ENCODE measurements at regions not wholly inside any gene's neighbourhood (a gene's known extent, or its start where the extent isn't known, plus 50 kb on each side); places are given as distances from the start of the nearest gene placed in this dataset.

- TF ChIP-seq ZNF384 (IDR thresholded peaks at IDR 0.05) = no peak
- TF ChIP-seq HDGF (IDR thresholded peaks at IDR 0.05; ENCODE audit: borderline replicate concordance) = no peak
- no peak for TF ChIP-seq L3MBTL2 (conservative IDR thresholded peaks at IDR 0.05)
- no peak for TF ChIP-seq CTBP1 (IDR thresholded peaks at IDR 0.05; ENCODE audit: borderline replicate concordance)
- no peak for TF ChIP-seq ELF4 (IDR thresholded peaks at IDR 0.05)
- ChIA-PET CTCF (interaction anchor here (1.3 kb wide), 1 partner anchor 159 kb away, joined by 3 read pairs; no protein-coding TSS in a partner anchor), POLR2A (no interaction called here)
- DNase-seq (ENCODE audit: extremely low spot score) = no peak
Measured at GRCh38 chr11:62057069-62057468, 66.7 kb upstream of the INCENP start.

- no peak for DNase-seq (ENCODE audit: extremely low spot score)
- CTCF ChIA-PET = no interaction called here
- TF ChIP-seq LEF1 (IDR thresholded peaks at IDR 0.05; ENCODE audit: borderline replicate concordance) = no peak
- TF ChIP-seq TARDBP (IDR thresholded peaks at IDR 0.05) = no peak
- TF ChIP-seq HDGF (IDR thresholded peaks at IDR 0.05; ENCODE audit: borderline replicate concordance) = no peak
- TF ChIP-seq NFRKB (IDR thresholded peaks at IDR 0.05) = no peak
- no peak for TF ChIP-seq BHLHE40 (IDR thresholded peaks at IDR 0.05; ENCODE audit: borderline replicate concordance)
- POLR2A ChIA-PET = interaction anchor here (1.0 kb wide), 1 partner anchor 175 kb away, joined by 3 read pairs; no protein-coding TSS in a partner anchor
Measured at GRCh38 chr11:62055970-62056369, 67.8 kb upstream of the INCENP start.

- ChIA-PET POLR2A (interaction anchor here (1.0 to 1.6 kb wide), 3 partner anchors 29 to 173 kb away, joined by 3 read pairs; no protein-coding TSS in a partner anchor), CTCF (interaction anchor here (2.2 to 2.4 kb wide), 2 partner anchors 107 to 156 kb away, joined by 7 to 11 read pairs; no protein-coding TSS in a partner anchor)
- no peak for TF ChIP-seq ARNT (IDR thresholded peaks at IDR 0.05)
- TF ChIP-seq FOXK2 (IDR thresholded peaks at IDR 0.05) = no peak
- no peak for TF ChIP-seq NFRKB (IDR thresholded peaks at IDR 0.05)
- TF ChIP-seq CTBP1 (IDR thresholded peaks at IDR 0.05; ENCODE audit: borderline replicate concordance) = no peak
- DNase-seq (ENCODE audit: extremely low spot score) = peak; percentile 17
Measured at GRCh38 chr11:62054484-62055121, 69.2 kb upstream of the INCENP start.

- DNase-seq (ENCODE audit: extremely low spot score) = no peak
- TF ChIP-seq ARNT (IDR thresholded peaks at IDR 0.05) = no peak
- no peak for TF ChIP-seq SP1 (IDR thresholded peaks at IDR 0.05)
- TF ChIP-seq BHLHE40 (IDR thresholded peaks at IDR 0.05; ENCODE audit: borderline replicate concordance) = no peak
- TF ChIP-seq PKNOX1 (IDR thresholded peaks at IDR 0.05) = no peak
- TF ChIP-seq CTBP1 (IDR thresholded peaks at IDR 0.05; ENCODE audit: borderline replicate concordance) = no peak
- TF ChIP-seq NFRKB (IDR thresholded peaks at IDR 0.05) = no peak
- no peak for TF ChIP-seq FOXM1 (IDR thresholded peaks at IDR 0.05; ENCODE audit: borderline replicate concordance)
- TF ChIP-seq SUZ12 (IDR thresholded peaks at IDR 0.05) = no peak
- TF ChIP-seq FOXA1 (IDR thresholded peaks at IDR 0.05) = no peak
- no peak for TF ChIP-seq TARDBP (IDR thresholded peaks at IDR 0.05)
- no peak for TF ChIP-seq ELF4 (IDR thresholded peaks at IDR 0.05)
- TF ChIP-seq FOXK2 (IDR thresholded peaks at IDR 0.05) = no peak
- no peak for TF ChIP-seq L3MBTL2 (conservative IDR thresholded peaks at IDR 0.05)
- TF ChIP-seq ZNF384 (IDR thresholded peaks at IDR 0.05) = no peak
- TF ChIP-seq LEF1 (IDR thresholded peaks at IDR 0.05; ENCODE audit: borderline replicate concordance) = no peak
- POLR2A ChIA-PET = interaction anchor here (1.1 to 1.8 kb wide), 3 partner anchors 28 to 86 kb away, joined by 3 to 8 read pairs (median 3); partner anchors contain the start of gene FTH1
- CTCF ChIA-PET = interaction anchor here (2.2 to 2.4 kb wide), 2 partner anchors 106 to 156 kb away, joined by 7 to 11 read pairs; no protein-coding TSS in a partner anchor
Measured at GRCh38 chr11:62054081-62054480, 69.7 kb upstream of the INCENP start.

- no peak for DNase-seq (ENCODE audit: extremely low spot score)
- TF ChIP-seq BHLHE40 (IDR thresholded peaks at IDR 0.05; ENCODE audit: borderline replicate concordance) = no peak
- TF ChIP-seq TARDBP (IDR thresholded peaks at IDR 0.05) = no peak
- TF ChIP-seq HDGF (IDR thresholded peaks at IDR 0.05; ENCODE audit: borderline replicate concordance) = no peak
- TF ChIP-seq L3MBTL2 (conservative IDR thresholded peaks at IDR 0.05) = no peak
- TF ChIP-seq FOXM1 (IDR thresholded peaks at IDR 0.05; ENCODE audit: borderline replicate concordance) = no peak
- no peak for TF ChIP-seq ELF4 (IDR thresholded peaks at IDR 0.05)
- TF ChIP-seq NFRKB (IDR thresholded peaks at IDR 0.05) = no peak
- TF ChIP-seq FOXA1 (IDR thresholded peaks at IDR 0.05) = no peak
- no peak for TF ChIP-seq CTBP1 (IDR thresholded peaks at IDR 0.05; ENCODE audit: borderline replicate concordance)
- no peak for TF ChIP-seq FOXK2 (IDR thresholded peaks at IDR 0.05)
- ChIA-PET POLR2A (interaction anchor here (1.4 kb wide), 1 partner anchor 83 kb away, joined by 6 read pairs; the partner anchor contains the start of gene FTH1), CTCF (interaction anchor here (1.4 kb wide), 1 partner anchor 152 kb away, joined by 4 read pairs; no protein-coding TSS in a partner anchor)
Measured at GRCh38 chr11:62050716-62051115, 73.1 kb upstream of the INCENP start.

- POLR2A ChIA-PET = interaction anchor here (1.0 to 3.1 kb wide), 2 partner anchors 80 to 98 kb away, joined by 5 to 16 read pairs; partner anchors contain the start of genes BEST1 and FTH1
- CTCF ChIA-PET = interaction anchor here (1.3 kb wide), 1 partner anchor 149 kb away, joined by 6 read pairs; no protein-coding TSS in a partner anchor
- TF ChIP-seq ARNT (IDR thresholded peaks at IDR 0.05) (no peak), PKNOX1 (IDR thresholded peaks at IDR 0.05) (peak; percentile 27; the same call in 1 of the 2 replicates)
- no peak for DNase-seq (ENCODE audit: extremely low spot score)
Measured at GRCh38 chr11:62048100-62048499, 75.7 kb upstream of the INCENP start.

- no peak for TF ChIP-seq SUZ12 (IDR thresholded peaks at IDR 0.05)
- no peak for TF ChIP-seq ZNF384 (IDR thresholded peaks at IDR 0.05)
- TF ChIP-seq L3MBTL2 (conservative IDR thresholded peaks at IDR 0.05) = no peak
- no peak for TF ChIP-seq FOXK2 (IDR thresholded peaks at IDR 0.05)
- no peak for TF ChIP-seq HDGF (IDR thresholded peaks at IDR 0.05; ENCODE audit: borderline replicate concordance)
- no peak for TF ChIP-seq FOXA1 (IDR thresholded peaks at IDR 0.05)
- no peak for TF ChIP-seq TARDBP (IDR thresholded peaks at IDR 0.05)
- TF ChIP-seq PKNOX1 (IDR thresholded peaks at IDR 0.05) = no peak
- TF ChIP-seq SP1 (IDR thresholded peaks at IDR 0.05) = no peak
- TF ChIP-seq BHLHE40 (IDR thresholded peaks at IDR 0.05; ENCODE audit: borderline replicate concordance) = no peak
- no peak for TF ChIP-seq CTBP1 (IDR thresholded peaks at IDR 0.05; ENCODE audit: borderline replicate concordance)
- TF ChIP-seq LEF1 (IDR thresholded peaks at IDR 0.05; ENCODE audit: borderline replicate concordance) = no peak
- TF ChIP-seq ELF4 (IDR thresholded peaks at IDR 0.05) = no peak
- POLR2A ChIA-PET = interaction anchor here (0.6 to 3.1 kb wide), 3 partner anchors 21 to 408 kb away, joined by 3 to 16 read pairs (median 3); partner anchors contain the start of gene FTH1
- DNase-seq (ENCODE audit: extremely low spot score) = no peak
- CTCF ChIA-PET = interaction anchor here (0.8 to 1.6 kb wide), 3 partner anchors 35 to 148 kb away, joined by 4 read pairs; no protein-coding TSS in a partner anchor
Measured at GRCh38 chr11:62046568-62047100, 77.2 kb upstream of the INCENP start.
